Memory B cell (primary cell): ENCODE measurements at regions not wholly inside any gene's neighbourhood (a gene's known extent, or its start where the extent isn't known, plus 50 kb on each side); places are given as distances from the start of the nearest gene placed in this dataset.

Source experiments
- ATAC-seq: fragments of 150-1000 bp; cut with Tn5 transposase; 2 replicates; pipeline ENCODE4 v1.10.0; 2021; ENCODE audit warnings: low read depth, mild to moderate bottlenecking, moderate library complexity
- DNase-seq, 2 donors: peaks; one replicate each; pipeline ENCODE4 v3.0.0; 2022; ENCODE audit warnings: low spot score in 2 of 2
- H3K27ac Mint-ChIP-seq: one replicate; pipeline ENCODE4 v1.8.0; 2022; ENCODE audit warnings: mild to moderate bottlenecking, moderate library complexity, mixed read lengths
- H3K27me3 Mint-ChIP-seq: one replicate; pipeline ENCODE4 v1.8.0; 2022; ENCODE audit warnings: mixed read lengths
- H3K36me3 Mint-ChIP-seq: one replicate; pipeline ENCODE4 v1.8.0; 2022; ENCODE audit warnings: mild to moderate bottlenecking, mixed read lengths
- H3K4me1 Mint-ChIP-seq: one replicate; pipeline ENCODE4 v1.8.0; 2022; ENCODE audit warnings: mixed read lengths
- H3K4me3 Mint-ChIP-seq: one replicate; pipeline ENCODE4 v1.8.0; 2022; ENCODE audit warnings: mild to moderate bottlenecking, moderate library complexity, mixed read lengths
- H3K9me3 Mint-ChIP-seq: one replicate; pipeline ENCODE4 v1.8.0; 2022; ENCODE audit warnings: mixed read lengths

DNA sequence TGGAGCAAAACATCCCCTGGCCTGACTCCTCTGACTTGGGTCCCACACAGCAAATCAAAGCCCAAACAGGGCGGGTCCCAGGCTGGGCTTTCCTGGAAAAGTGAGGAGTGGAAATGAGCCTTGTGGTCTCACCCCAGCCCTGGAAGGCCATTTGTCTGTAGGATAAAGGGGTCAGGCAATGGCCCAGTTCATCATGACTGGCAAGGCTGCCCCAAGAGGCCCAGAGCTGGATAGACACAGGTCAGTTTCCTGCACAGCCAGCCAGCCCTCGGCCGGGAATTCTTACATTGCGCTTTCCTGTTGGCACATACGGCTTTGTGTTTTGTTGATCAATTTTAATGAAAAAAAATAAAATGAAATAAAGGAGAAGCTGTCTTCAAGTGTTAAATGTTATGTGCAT lies 174.3 kb downstream of the TSHZ3 start:
- ATAC-seq (no peak), DNase-seq (no peak)
- H3K4me1 Mint-ChIP-seq: no peaks in the 10 kb centered on the region
- no peak overlapping the region for H3K4me3 Mint-ChIP-seq
- no peaks in the 10 kb centered on the region for H3K27me3 Mint-ChIP-seq
- no peak overlapping the region for H3K27ac Mint-ChIP-seq
- H3K36me3 Mint-ChIP-seq: no peaks in the 10 kb centered on the region
- peaks cover 12% of the 10 kb centered on the region for H3K9me3 Mint-ChIP-seq

DNA sequence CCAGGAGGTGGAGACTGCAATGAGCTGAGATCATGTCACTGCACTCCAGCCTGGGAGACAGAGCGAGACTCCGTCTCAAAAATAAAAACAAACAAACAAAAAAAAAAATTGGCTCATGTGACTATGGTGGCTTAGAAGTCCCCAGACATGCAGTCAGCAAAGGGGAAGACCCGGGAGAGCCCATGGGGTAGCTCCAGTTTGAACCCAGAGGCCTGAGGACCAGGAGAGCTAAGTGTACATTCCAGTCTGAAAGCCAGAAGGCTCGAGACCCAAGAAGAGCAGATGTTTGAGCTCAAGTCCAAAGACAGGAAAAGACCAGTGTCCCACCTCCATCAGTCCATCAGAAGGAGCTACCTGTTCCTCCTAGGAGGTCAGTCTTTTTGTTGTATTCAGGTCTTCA lies 175.2 kb downstream of the TSHZ3 start:
- H3K36me3 Mint-ChIP-seq: no peaks in the 10 kb centered on the region
- DNase-seq (no peak), ATAC-seq (no peak)
- no peak overlapping the region for H3K4me3 Mint-ChIP-seq
- H3K4me1 Mint-ChIP-seq: no peaks in the 10 kb centered on the region
- H3K27me3 Mint-ChIP-seq: no peaks in the 10 kb centered on the region
- no peak overlapping the region for H3K27ac Mint-ChIP-seq
- peaks cover 8% of the 10 kb centered on the region for H3K9me3 Mint-ChIP-seq

DNA sequence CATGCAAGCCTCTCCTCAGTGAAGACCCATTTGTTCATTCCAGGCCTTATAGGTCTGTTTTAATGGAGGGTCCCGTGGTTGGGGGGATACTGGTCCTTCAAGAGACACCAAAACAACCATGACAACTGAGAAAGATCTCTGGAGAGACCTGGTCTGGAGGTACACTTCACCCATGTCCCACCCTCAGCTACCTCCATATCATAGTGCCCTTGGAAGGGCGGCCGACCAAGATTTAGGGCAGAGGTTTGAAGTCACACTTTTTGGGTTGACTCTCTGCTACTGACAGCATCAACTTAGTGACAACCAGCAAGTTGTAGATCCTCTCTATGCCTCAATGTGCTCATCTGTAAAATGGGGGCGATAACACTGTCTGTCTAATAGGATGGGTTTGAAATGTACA lies 177.3 kb downstream of the TSHZ3 start:
- H3K9me3 Mint-ChIP-seq: peaks cover 5% of the 10 kb centered on the region
- H3K27me3 Mint-ChIP-seq: no peaks in the 10 kb centered on the region
- no peaks in the 10 kb centered on the region for H3K36me3 Mint-ChIP-seq
- H3K27ac Mint-ChIP-seq: no peak overlapping the region
- no peaks in the 10 kb centered on the region for H3K4me1 Mint-ChIP-seq
- no peak overlapping the region for H3K4me3 Mint-ChIP-seq
- ATAC-seq: no peak
- no peak for DNase-seq

DNA sequence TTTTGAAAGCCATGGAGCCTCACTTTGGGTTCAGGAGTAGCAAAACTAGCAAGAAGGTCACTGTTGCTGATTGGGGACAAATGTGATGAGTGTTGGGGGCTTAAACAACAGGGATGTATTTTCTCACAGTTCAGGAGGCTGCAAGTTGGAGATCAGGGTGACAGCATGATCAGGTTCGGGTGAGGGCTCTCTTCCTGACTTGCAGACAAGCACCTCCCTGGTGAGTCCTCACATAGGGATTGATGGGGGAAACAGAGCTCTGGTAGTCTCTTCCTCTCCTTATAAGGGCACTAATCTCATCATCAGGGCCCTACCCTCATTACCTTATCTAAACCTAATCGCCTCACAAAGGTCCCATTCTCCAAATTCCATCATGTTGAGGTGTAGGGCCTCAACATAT lies 179.2 kb downstream of the TSHZ3 start:
- Mint-ChIP-seq H3K4me1 (no peaks in the 10 kb centered on the region), H3K9me3 (peaks cover 3% of the 10 kb centered on the region), H3K4me3 (no peak overlapping the region), H3K36me3 (no peaks in the 10 kb centered on the region), H3K27me3 (no peaks in the 10 kb centered on the region), H3K27ac (no peak overlapping the region)
- ATAC-seq (no peak), DNase-seq (no peak)

DNA sequence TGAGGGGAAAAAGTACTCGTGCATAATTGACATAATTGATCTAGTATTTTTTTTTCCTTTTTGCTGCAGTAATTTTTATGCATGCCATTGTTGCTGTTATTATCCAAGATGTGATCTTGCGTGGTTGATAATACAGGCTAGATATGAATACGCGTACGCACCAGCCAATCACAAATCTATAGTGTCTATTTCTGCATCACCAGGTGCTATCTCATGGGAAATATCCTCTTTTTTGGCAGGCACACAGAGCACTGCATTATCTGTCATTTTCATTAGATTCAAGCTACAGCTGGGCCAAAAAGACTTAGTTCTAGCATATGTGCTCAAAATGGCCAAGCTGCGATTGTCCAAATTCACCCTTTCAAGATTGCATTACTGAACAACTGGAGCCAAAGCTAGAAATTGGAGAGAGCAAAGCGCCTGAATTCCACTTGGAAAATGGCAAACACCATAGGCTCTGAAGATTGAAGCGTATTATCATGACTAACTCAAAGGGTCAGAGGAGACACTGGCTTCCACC lies 181.1 kb downstream of the TSHZ3 start:
- Mint-ChIP-seq H3K4me1 (no peaks in the 10 kb centered on the region), H3K4me3 (no peak overlapping the region), H3K27me3 (no peaks in the 10 kb centered on the region), H3K9me3 (peaks cover 3% of the 10 kb centered on the region), H3K27ac (no peak overlapping the region), H3K36me3 (no peaks in the 10 kb centered on the region)
- DNase-seq (no peak), ATAC-seq (no peak)

DNA sequence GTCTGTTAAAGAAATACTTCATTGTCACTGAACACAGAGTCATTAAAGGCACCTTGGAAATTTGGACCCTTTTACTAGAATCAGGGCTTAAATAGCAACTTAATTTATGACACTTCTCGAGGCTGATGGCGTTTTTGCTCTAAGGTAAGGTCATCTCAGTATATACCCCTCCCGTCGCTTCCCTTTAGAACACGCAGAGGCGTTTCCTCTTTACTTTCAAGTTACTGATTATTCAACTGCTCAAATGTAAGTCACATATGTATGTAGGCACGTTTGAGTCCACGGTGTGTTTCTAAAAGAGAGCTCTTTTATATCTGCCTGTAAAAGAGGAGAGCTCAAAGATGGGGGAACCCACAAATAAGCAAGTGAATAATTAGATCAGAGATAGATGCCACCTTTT lies 181.5 kb downstream of the TSHZ3 start:
- Mint-ChIP-seq H3K27me3 (no peaks in the 10 kb centered on the region), H3K4me1 (no peaks in the 10 kb centered on the region), H3K36me3 (no peaks in the 10 kb centered on the region), H3K4me3 (no peak overlapping the region), H3K27ac (no peak overlapping the region), H3K9me3 (peaks cover 2% of the 10 kb centered on the region)
- DNase-seq (no peak), ATAC-seq (no peak)

DNA sequence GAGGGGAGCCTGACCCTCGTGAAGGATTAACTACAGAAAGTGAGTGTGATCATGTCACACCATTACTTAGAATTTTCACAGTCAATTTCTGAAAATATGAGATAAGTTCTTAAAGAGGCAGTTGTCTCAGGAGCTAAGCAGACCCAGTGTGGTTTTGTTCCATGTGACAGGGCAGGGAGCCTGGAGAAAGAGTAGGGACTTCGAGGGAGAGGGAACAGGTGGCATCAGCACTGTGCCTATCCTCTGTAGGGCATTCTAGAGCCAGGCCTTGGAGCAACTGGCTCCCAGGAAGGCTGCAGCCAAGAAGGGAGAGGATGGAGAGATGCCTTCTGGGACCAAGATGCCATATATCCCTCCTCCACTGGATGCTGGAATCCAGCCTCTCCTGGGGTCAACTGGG lies 183.0 kb downstream of the TSHZ3 start:
- no peaks in the 10 kb centered on the region for H3K36me3 Mint-ChIP-seq
- H3K27ac Mint-ChIP-seq: no peak overlapping the region
- H3K27me3 Mint-ChIP-seq: no peaks in the 10 kb centered on the region
- no peak for DNase-seq
- ATAC-seq: no peak
- H3K4me1 Mint-ChIP-seq: no peaks in the 10 kb centered on the region
- H3K9me3 Mint-ChIP-seq: peaks cover 6% of the 10 kb centered on the region
- H3K4me3 Mint-ChIP-seq: no peak overlapping the region

DNA sequence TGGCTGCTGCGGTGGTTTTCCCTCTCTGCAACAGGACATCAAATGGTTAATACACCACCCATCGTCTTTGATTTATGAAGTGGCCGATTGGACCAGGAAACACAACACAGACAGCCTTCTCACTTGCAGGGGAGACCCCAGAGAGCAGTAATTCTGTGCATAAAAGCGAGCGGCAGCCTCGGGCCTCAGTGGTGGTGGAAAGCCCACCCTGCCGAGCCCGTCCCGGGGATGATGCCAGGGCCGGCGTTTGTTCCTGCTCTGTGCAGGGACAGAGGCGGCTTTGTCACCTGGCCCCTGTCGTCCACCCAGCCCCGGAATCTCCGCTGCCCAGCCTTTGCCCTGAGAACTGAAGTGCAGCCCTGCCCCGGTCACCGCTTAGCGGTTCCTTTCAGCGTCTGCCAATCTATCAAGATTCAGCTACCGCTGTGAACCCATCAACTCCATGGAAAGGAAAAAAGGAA lies 184.4 kb downstream of the TSHZ3 start:
- Mint-ChIP-seq H3K27me3 (no peaks in the 10 kb centered on the region), H3K9me3 (peaks cover 9% of the 10 kb centered on the region), H3K27ac (no peak overlapping the region), H3K4me1 (no peaks in the 10 kb centered on the region), H3K4me3 (no peak overlapping the region), H3K36me3 (no peaks in the 10 kb centered on the region)
- no peak for DNase-seq
- ATAC-seq: no peak

DNA sequence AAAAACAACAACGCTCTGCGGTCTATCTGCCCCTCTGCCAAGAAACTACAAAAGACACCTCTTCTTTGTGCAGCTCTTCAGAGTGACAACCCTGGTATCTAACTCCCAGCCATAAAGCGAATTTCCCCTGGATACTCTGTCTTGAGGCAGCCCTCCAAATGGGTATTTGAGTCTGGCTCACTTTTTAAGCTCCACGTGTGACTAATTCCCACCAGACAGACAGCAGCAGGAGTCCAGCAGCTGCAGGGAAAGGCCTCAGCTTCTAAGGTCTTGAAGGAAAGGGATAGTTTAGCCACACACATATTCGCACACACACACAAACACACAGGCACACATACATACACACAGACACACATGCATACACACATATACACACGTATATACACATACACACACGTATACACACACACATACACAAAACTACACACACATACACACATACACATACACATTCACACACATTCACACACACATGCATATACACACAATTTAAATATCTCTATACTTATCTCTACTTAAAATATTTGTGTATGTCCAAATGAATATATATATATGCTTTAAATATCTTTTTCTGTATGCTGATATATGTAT lies 188.8 kb downstream of the TSHZ3 start:
- Mint-ChIP-seq H3K4me1 (no peaks in the 10 kb centered on the region), H3K27me3 (no peaks in the 10 kb centered on the region), H3K9me3 (peaks cover 12% of the 10 kb centered on the region), H3K4me3 (no peak overlapping the region), H3K27ac (no peak overlapping the region), H3K36me3 (no peaks in the 10 kb centered on the region)
- no peak for DNase-seq
- ATAC-seq: no peak

DNA sequence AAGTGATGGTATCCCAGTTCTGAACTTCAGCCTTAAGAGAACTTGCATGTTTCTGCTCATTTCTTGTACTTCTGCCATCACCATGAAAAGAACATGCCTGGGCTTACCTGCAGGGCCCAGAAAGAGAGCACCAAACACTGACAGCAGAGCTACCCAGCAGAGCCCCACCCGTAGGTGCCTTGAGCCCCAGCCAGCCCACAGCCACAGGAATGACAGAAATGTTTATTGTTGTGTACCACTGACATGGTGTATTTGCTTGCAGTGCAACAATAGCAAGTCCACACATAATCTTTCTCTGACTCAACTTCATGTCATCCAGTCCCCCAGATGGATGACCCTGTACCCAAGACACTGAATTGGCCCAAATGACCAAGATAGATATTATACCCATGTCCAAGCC lies 195.2 kb downstream of the TSHZ3 start:
- ATAC-seq (no peak), DNase-seq (no peak)
- H3K4me3 Mint-ChIP-seq: no peak overlapping the region
- H3K27me3 Mint-ChIP-seq: no peaks in the 10 kb centered on the region
- no peaks in the 10 kb centered on the region for H3K4me1 Mint-ChIP-seq
- peaks cover 3% of the 10 kb centered on the region for H3K9me3 Mint-ChIP-seq
- H3K36me3 Mint-ChIP-seq: no peaks in the 10 kb centered on the region
- no peak overlapping the region for H3K27ac Mint-ChIP-seq

DNA sequence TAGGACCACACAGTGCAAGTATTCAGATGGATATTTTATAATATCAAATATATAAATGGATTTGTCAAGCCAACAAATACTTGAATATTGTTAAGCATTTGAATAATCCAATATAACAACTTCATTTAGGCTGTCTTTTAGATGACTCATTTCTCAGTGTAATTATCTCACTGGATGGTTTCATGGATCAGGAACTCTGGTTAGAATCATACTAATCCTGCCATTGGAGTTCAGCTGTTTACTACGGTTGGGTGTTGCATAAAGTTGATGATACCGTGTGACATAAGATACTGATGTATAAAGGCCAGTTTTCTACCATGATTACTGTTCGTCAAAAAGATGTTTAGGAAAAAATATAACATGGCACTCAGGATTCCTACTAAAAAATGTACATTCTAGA lies 196.3 kb downstream of the TSHZ3 start:
- peaks cover 2% of the 10 kb centered on the region for H3K9me3 Mint-ChIP-seq
- H3K36me3 Mint-ChIP-seq: no peaks in the 10 kb centered on the region
- H3K4me3 Mint-ChIP-seq: no peak overlapping the region
- DNase-seq: no peak
- no peak overlapping the region for H3K27ac Mint-ChIP-seq
- H3K4me1 Mint-ChIP-seq: no peaks in the 10 kb centered on the region
- H3K27me3 Mint-ChIP-seq: no peaks in the 10 kb centered on the region
- no peak for ATAC-seq

DNA sequence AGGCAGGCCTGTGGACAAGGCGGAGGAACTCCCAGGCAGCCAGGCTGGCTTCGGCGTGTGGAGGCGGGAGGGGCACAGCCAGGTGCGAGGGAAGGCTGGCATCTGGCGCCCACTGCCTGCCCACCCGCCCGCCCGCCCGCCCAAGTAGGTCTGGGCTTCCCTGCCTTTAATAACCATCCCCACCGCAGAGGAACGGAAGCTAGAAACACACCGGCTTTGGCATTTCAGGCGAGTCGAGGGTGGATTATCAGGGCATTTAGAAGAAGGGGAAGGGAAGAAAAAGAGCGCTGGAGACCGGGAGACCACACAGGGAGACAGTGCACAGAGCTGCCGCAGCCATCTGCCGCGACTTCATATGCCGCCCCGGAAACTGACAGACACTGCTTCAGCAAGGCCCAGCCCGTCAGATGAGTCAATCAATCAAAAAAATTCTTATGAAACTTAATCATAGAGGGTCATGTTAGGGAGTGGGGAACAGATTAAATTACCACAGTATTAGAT lies 199.7 kb downstream of the TSHZ3 start:
- Mint-ChIP-seq H3K36me3 (no peaks in the 10 kb centered on the region), H3K9me3 (no peaks in the 10 kb centered on the region), H3K27ac (no peak overlapping the region), H3K4me1 (no peaks in the 10 kb centered on the region), H3K4me3 (no peak overlapping the region), H3K27me3 (no peaks in the 10 kb centered on the region)
- DNase-seq: no peak
- no peak for ATAC-seq

DNA sequence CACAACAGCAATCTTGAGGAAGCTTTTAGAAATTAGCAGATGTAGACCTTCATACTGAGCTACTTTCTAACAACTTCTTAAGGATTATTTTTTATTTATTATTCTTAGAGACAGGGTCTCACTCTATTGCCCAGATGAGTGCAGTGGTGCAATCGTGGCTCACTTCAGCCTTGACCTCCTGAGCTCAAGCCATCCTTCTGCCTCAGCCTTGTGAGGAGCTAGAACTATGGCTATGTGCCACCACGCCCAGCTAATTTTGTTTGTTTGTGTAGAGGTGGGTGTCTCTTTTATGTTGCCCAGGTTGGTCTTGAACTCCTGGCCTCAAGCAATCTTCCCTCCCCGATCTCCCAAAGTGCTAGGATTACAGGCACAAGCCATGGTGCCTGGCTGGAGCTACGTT lies 200.6 kb downstream of the TSHZ3 start:
- ATAC-seq (no peak), DNase-seq (no peak)
- Mint-ChIP-seq H3K4me3 (no peak overlapping the region), H3K27ac (no peak overlapping the region), H3K9me3 (peaks cover 4% of the 10 kb centered on the region), H3K36me3 (no peaks in the 10 kb centered on the region), H3K4me1 (no peaks in the 10 kb centered on the region), H3K27me3 (no peaks in the 10 kb centered on the region)

DNA sequence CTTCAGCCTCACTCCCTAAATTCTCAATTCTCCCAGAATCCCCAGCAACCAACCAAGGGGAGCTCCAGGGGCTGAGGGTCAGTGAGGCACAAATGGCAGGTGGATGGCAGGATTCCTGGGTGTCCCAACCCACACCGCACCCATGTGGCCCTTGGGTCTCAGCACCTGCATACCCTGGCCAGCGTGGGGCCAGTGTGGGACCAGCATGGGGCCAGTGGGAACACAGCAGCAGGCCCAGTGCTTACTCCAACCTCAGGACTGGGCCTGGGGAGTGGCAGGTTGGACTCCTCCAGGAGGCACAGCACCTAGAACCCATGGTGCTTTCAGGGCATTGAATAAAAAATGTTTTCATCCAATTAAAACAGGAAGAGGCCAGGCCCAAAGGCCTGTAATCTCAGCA lies 202.0 kb downstream of the TSHZ3 start:
- H3K9me3 Mint-ChIP-seq: peaks cover 6% of the 10 kb centered on the region
- no peak for ATAC-seq

DNA sequence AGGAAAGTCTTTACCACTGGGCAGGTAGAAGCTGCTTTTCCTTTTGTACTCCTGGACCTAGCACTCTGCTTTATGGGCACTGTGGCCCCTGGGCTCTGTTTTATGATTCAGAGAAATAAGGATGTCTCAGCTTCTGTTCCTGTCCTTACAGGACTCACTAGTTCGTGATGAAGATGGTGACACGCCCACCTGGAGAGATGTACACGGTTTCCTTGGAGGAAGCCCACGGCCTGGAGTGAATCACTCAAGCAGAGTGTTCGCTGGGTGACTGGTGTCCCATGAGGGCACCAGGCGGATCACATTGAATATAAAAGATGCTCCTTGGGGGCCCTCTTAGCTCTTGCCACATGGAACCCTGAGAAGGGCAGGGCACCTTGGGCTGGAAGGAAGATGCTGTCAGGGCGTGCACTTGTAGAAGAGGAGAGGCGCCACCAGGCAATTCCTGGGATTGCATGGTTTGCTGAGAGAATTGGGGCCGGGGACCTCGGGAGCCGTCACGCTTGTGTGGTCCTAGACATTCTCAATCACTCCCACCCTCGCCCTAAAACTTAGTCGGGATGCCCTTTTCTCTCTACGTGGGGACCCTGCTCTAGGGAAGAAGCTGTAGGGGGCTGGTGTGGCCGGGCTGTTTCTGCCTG lies 202.6 kb downstream of the TSHZ3 start:
- Mint-ChIP-seq H3K4me1 (no peaks in the 10 kb centered on the region), H3K27ac (no peak overlapping the region), H3K27me3 (no peaks in the 10 kb centered on the region), H3K36me3 (no peaks in the 10 kb centered on the region), H3K9me3 (peaks cover 8% of the 10 kb centered on the region), H3K4me3 (no peak overlapping the region)
- no peak for DNase-seq
- no peak for ATAC-seq

More for the DNA sequence above, 202.0 kb downstream of the TSHZ3 start:
- Mint-ChIP-seq H3K36me3 (no peaks in the 10 kb centered on the region), H3K4me1 (no peaks in the 10 kb centered on the region), H3K27me3 (no peaks in the 10 kb centered on the region), H3K27ac (no peak overlapping the region), H3K4me3 (no peak overlapping the region)
- DNase-seq: no peak
